Ascending aorta (tissue), 2 donors: ENCODE measurements at regions not wholly inside any gene's neighbourhood (a gene's known extent, or its start where the extent isn't known, plus 50 kb on each side); places are given as distances from the start of the nearest gene placed in this dataset.

ENCODE experiments used
- DNase-seq, 2 donors: peaks; one replicate each; pipeline ENCODE4 v3.0.0-alpha.2; 2019; ENCODE audit warnings: low spot score in 2 of 2
- H3K27ac ChIP-seq, 2 donors: fragments of 200-600 bp; sonication (generic); one replicate each; pipeline ENCODE4 v1.5.1; 2016 to 2017; ENCODE audit warnings: mild to moderate bottlenecking in 1 of 2
- H3K27me3 ChIP-seq: fragments of 200-600 bp; sonication (generic); one replicate; pipeline ENCODE4 v1.5.1; 2017
- H3K36me3 ChIP-seq, 2 donors: fragments of 200-600 bp; sonication (generic); one replicate each; pipeline ENCODE4 v1.5.1; 2016
- H3K4me1 ChIP-seq, 2 donors: fragments of 200-600 bp; sonication (generic); one replicate each; pipeline ENCODE4 v1.5.1; 2016 to 2017; ENCODE audit warnings: mild to moderate bottlenecking in 1 of 2
- H3K4me3 ChIP-seq, 2 donors: fragments of 200-600 bp; sonication (generic); one replicate each; pipeline ENCODE4 v1.5.1; 2016 to 2017; ENCODE audit warnings: mild to moderate bottlenecking in 1 of 2
- H3K9me3 ChIP-seq, 2 donors: fragments of 200-600 bp; sonication (generic); one replicate each; pipeline ENCODE4 v1.5.1; 2016
- intact Hi-C: fragments of 100-400 bp; cut with DNase I; formaldehyde crosslinking; loops from one replicate; pipeline ENCODE4 v1.15.1; 2023
- TF ChIP-seq, protein P1 (sequence below), 3 experiments: fragments of 200-600 bp in 2 of 3; fragments of 450-650 bp in 1 of 3; sonication (generic) in 2 of 3; IDR thresholded peaks; one replicate each; pipeline ENCODE4 v1.5.1; 2016 to 2019; ENCODE audit warnings: antibody characterized with exemption in 3 of 3, mild to moderate bottlenecking in 1 of 3, moderate library complexity in 1 of 3

DNA sequence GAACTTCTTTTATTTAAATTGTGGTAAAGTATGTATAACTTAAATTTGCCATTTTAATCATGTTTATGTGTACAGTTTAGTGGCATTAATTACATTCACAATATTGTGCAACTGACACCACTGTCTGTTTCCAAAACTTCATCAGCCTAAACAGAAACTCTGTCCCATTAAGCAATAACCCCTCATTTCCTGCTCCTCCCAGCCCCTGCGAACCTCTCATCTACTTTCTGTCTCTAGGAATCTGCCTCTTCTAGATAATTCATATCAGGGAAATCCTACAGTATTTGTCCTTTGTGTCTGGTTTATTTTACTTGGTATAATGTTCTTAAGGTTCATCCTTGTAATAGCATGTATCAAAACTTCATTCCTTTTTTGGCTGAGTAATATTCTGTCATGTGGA, 75.1 kb downstream of the BOLA3 start:
- H3K4me3 ChIP-seq: no peak overlapping the region
- H3K27me3 ChIP-seq: no peaks in the 10 kb centered on the region
- H3K27ac ChIP-seq: no peak overlapping the region
- TF ChIP-seq, protein P1, sequence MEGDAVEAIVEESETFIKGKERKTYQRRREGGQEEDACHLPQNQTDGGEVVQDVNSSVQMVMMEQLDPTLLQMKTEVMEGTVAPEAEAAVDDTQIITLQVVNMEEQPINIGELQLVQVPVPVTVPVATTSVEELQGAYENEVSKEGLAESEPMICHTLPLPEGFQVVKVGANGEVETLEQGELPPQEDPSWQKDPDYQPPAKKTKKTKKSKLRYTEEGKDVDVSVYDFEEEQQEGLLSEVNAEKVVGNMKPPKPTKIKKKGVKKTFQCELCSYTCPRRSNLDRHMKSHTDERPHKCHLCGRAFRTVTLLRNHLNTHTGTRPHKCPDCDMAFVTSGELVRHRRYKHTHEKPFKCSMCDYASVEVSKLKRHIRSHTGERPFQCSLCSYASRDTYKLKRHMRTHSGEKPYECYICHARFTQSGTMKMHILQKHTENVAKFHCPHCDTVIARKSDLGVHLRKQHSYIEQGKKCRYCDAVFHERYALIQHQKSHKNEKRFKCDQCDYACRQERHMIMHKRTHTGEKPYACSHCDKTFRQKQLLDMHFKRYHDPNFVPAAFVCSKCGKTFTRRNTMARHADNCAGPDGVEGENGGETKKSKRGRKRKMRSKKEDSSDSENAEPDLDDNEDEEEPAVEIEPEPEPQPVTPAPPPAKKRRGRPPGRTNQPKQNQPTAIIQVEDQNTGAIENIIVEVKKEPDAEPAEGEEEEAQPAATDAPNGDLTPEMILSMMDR (IDR thresholded peaks at IDR 0.05): no peak
- H3K4me1 ChIP-seq: no peaks in the 10 kb centered on the region
- intact Hi-C loops: no loop called here
- no peak for DNase-seq
- H3K36me3 ChIP-seq: no peaks in the 10 kb centered on the region
- H3K9me3 ChIP-seq: no peaks in the 10 kb centered on the region

DNA sequence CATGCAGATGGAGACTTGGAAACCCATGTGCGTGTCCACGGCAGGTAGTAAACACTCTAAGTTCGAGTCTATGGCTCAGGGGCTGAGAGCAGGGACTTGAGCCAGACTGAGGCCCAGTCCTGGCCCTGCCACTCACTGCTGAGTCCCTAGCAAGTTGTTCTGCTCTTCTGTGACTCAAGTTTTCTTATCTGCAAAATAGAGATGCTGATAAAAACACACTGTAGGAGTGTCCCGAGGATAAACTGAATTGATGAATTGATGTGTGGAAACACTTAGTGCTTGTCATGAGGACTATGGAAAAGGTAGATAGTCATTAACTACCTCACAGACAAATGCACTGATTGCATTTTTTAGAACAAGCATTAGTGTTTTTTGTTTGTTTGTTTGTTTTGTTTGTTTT, 73.2 kb downstream of the BOLA3 start:
- no peak for DNase-seq
- TF ChIP-seq, protein P1 (IDR thresholded peaks at IDR 0.05): no peak
- intact Hi-C loops: no loop called here
- H3K4me1 ChIP-seq: no peaks in the 10 kb centered on the region
- no peaks in the 10 kb centered on the region for H3K9me3 ChIP-seq
- no peak overlapping the region for H3K27ac ChIP-seq
- no peaks in the 10 kb centered on the region for H3K27me3 ChIP-seq
- no peaks in the 10 kb centered on the region for H3K36me3 ChIP-seq
- H3K4me3 ChIP-seq: no peak overlapping the region

DNA sequence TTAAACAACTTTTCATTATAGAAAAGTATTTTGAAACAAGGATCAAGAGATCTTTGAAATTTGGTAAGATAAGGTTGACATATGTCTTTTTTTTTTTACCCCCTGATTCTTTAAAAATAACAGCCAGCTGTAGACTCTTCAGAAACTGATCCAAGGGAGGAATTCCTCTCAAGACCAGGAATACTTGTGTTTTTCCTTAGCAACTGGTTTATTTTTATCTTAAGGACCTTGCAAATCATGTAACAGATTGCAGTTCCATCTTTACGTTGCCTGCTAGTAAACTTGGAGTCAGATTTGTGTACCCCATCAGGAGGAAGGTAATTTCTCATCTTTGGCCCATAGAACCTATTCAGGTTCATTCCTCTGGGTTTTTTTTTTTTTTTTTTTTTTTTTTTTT, 71.6 kb downstream of the BOLA3 start:
- H3K9me3 ChIP-seq: no peaks in the 10 kb centered on the region
- intact Hi-C loops: no loop called here
- no peak for DNase-seq
- H3K4me1 ChIP-seq: no peaks in the 10 kb centered on the region
- H3K4me3 ChIP-seq: no peak overlapping the region
- H3K27ac ChIP-seq: no peak overlapping the region
- no peaks in the 10 kb centered on the region for H3K27me3 ChIP-seq
- H3K36me3 ChIP-seq: no peaks in the 10 kb centered on the region
- TF ChIP-seq, protein P1 (IDR thresholded peaks at IDR 0.05): no peak

DNA sequence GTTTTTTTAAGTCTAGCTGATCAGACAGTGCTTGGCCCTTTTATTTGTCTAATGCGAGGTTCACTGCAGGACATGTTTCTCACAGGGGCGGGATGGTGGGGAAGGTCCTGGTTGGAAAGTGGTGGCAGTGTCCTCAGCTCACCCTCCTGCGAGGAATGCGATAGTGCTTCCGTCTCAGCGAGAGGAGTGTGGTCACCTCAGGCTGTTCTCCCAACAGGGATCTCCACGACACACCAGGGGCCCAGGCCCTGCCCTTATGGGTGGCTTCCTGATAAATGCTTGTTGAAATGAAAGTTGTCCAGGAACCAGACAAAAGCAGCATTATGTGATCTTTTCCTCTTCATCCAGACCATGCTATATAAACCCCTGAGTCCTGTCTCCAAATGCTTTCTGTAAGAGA, 70.1 kb downstream of the BOLA3 start:
- TF ChIP-seq, protein P1 (IDR thresholded peaks at IDR 0.05): no peak
- no peaks in the 10 kb centered on the region for H3K9me3 ChIP-seq
- DNase-seq: no peak
- intact Hi-C loops: no loop called here
- no peak overlapping the region for H3K4me3 ChIP-seq
- no peaks in the 10 kb centered on the region for H3K36me3 ChIP-seq
- no peaks in the 10 kb centered on the region for H3K4me1 ChIP-seq
- no peaks in the 10 kb centered on the region for H3K27me3 ChIP-seq
- H3K27ac ChIP-seq: no peak overlapping the region

DNA sequence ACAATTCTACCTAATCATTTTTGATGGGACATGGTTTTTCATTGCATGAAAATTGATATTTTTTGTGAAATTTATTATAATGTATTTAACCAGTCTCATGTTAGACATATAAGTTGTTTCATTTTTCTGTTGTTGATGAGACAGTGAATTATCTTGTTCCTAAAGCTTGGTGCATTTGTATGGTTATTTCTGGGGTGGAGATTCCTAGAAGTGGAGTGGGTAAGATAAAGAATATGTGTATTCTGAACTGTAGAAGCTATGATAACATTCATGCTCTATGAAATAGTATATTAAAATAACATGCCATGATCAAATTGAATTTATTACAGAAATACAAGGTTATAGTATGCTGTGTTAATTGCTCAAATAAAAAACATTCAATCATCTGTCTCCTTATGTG, 69.2 kb downstream of the BOLA3 start:
- no peak overlapping the region for H3K4me3 ChIP-seq
- no peak for DNase-seq
- no peak overlapping the region for H3K27ac ChIP-seq
- no peaks in the 10 kb centered on the region for H3K36me3 ChIP-seq
- TF ChIP-seq, protein P1 (IDR thresholded peaks at IDR 0.05): no peak
- H3K27me3 ChIP-seq: no peaks in the 10 kb centered on the region
- H3K4me1 ChIP-seq: no peaks in the 10 kb centered on the region
- intact Hi-C loops: no loop called here
- H3K9me3 ChIP-seq: no peaks in the 10 kb centered on the region
